Ecto neural progenitor cell (in vitro differentiated cells): ENCODE measurements at regions not wholly inside any gene's neighbourhood (a gene's known extent, or its start where the extent isn't known, plus 50 kb on each side); places are given as distances from the start of the nearest gene placed in this dataset.
"Not testable (repeated sequence)": the region's sequence is repeated elsewhere in the genome, so short reads cannot be mapped to it uniquely, and the experiment has no call there.

Experiments
- DNase-seq: peaks from one replicate; pipeline ENCODE4 v3.0.0-alpha.2; 2018; ENCODE audit warnings: low spot score

- no peak for DNase-seq
Observed at GRCh38 chr12:127487031-127487430, 779.9 kb upstream of the TMEM132C start.

GRCh38 chr12:127489061-127489460 lies 777.9 kb upstream of the TMEM132C start:
- peak; percentile 21 for DNase-seq

GRCh38 chr12:127494961-127495915 lies 771.7 kb upstream of the TMEM132C start:
- no peak for DNase-seq

- DNase-seq = no peak
Observed at GRCh38 chr12:127496255-127496654, 770.7 kb upstream of the TMEM132C start.

- no peak for DNase-seq
Observed at GRCh38 chr12:127500512-127501035, 766.4 kb upstream of the TMEM132C start.

- no peak for DNase-seq
Observed at GRCh38 chr12:127501916-127502315, 765.1 kb upstream of the TMEM132C start.

GRCh38 chr12:127503246-127503645 lies 763.7 kb upstream of the TMEM132C start:
- DNase-seq = no peak

- not testable (repeated sequence) for DNase-seq
Observed at GRCh38 chr12:127503996-127504395, 763.0 kb upstream of the TMEM132C start.

- no peak for DNase-seq
Observed at GRCh38 chr12:127504874-127505273, 762.1 kb upstream of the TMEM132C start.

GRCh38 chr12:127507341-127507740 lies 759.6 kb upstream of the TMEM132C start:
- no peak for DNase-seq

- no peak for DNase-seq
Observed at GRCh38 chr12:127509066-127509778, 757.7 kb upstream of the TMEM132C start.

GRCh38 chr12:127515941-127516340 lies 751.0 kb upstream of the TMEM132C start:
- no peak for DNase-seq

GRCh38 chr12:127516467-127516866 lies 750.5 kb upstream of the TMEM132C start:
- DNase-seq = no peak

- DNase-seq = no peak
Observed at GRCh38 chr12:127519779-127520178, 747.2 kb upstream of the TMEM132C start.

GRCh38 chr12:127526925-127527324 lies 740.0 kb upstream of the TMEM132C start:
- DNase-seq = no peak

- no peak for DNase-seq
Observed at GRCh38 chr12:127528551-127528950, 738.4 kb upstream of the TMEM132C start.

GRCh38 chr12:127531542-127531941 lies 735.4 kb upstream of the TMEM132C start:
- DNase-seq = no peak

- no peak for DNase-seq
Observed at GRCh38 chr12:127533353-127533752, 733.6 kb upstream of the TMEM132C start.

- DNase-seq = no peak
Observed at GRCh38 chr12:127536833-127537428, 730.0 kb upstream of the TMEM132C start.

GRCh38 chr12:127538316-127538715 lies 728.7 kb upstream of the TMEM132C start:
- DNase-seq = no peak

- no peak for DNase-seq
Observed at GRCh38 chr12:127539226-127539858, 727.6 kb upstream of the TMEM132C start.

- DNase-seq = no peak
Observed at GRCh38 chr12:127542391-127542790, 724.6 kb upstream of the TMEM132C start.
